K562 (cell line): ENCODE measurements at regions not wholly inside any gene's neighbourhood (a gene's known extent, or its start where the extent isn't known, plus 50 kb on each side); places are given as distances from the start of the nearest gene placed in this dataset.

Experiments
- CTBP1 ChIP-seq: fragments of 450-650 bp; IDR thresholded peaks from 2 replicates; pipeline ENCODE4 v1.6.1; 2016; ENCODE audit warnings: borderline replicate concordance
- DPF2 ChIP-seq: fragments of 450-650 bp; IDR thresholded peaks from 2 replicates; pipeline ENCODE4 v1.6.1; 2016
- EP300 ChIP-seq: IDR thresholded peaks from 2 replicates; pipeline ENCODE4 v1.6.1; 2012; ENCODE audit warnings: low read length, improper control_type of control experiment
- ESRRA ChIP-seq: fragments of 450-650 bp; IDR thresholded peaks from 2 replicates; pipeline ENCODE4 v1.6.1; 2014; ENCODE audit warnings: low read depth, mild to moderate bottlenecking, moderate library complexity, borderline replicate concordance
- HDAC1 ChIP-seq, 2 experiments: fragments of 450-650 bp; IDR thresholded peaks; 2 replicates each; pipeline ENCODE4 v1.6.1; 2016 to 2017; ENCODE audit warnings: inconsistent platforms in 1 of 2, mild to moderate bottlenecking in 1 of 2, moderate library complexity in 1 of 2
- JUND ChIP-seq, 2 experiments: IDR thresholded peaks; 2 replicates in 1 of 2; 3 replicates in 1 of 2; pipeline ENCODE4 v1.6.1; 2011; ENCODE audit warnings: borderline replicate concordance in 2 of 2, low read depth in 2 of 2, low read length in 2 of 2, improper control_type of control experiment in 1 of 2, missing biosample characterization in 1 of 2, missing genetic modification characterization in 1 of 2, missing genetic modification reagents in 1 of 2
- KDM1A ChIP-seq, 2 experiments: fragments of 450-650 bp; IDR thresholded peaks; 2 replicates each; pipeline ENCODE4 v1.6.1; 2016; ENCODE audit warnings: mild to moderate bottlenecking in 2 of 2
- MAFG ChIP-seq: fragments of 450-650 bp; conservative IDR thresholded peaks from 2 replicates; pipeline ENCODE4 v1.6.1; 2016; ENCODE audit warnings: missing genetic modification characterization, missing compliant biosample characterization
- RAD21 ChIP-seq, 2 experiments: fragments of 250-450 bp in 1 of 2; fragments of 450-650 bp in 1 of 2; sonication (Bioruptor Pico) in 1 of 2; formaldehyde crosslinking in 1 of 2; IDR thresholded peaks in 1 of 2; conservative IDR thresholded peaks in 1 of 2; 2 replicates each; pipeline versions ENCODE4 v1.4.0 to v1.8.0; 2020 to 2022; ENCODE audit warnings: mild to moderate bottlenecking in 2 of 2, moderate library complexity in 1 of 2
- RBBP5 ChIP-seq: fragments of 200-600 bp; sonication (generic); IDR thresholded peaks from 2 replicates; pipeline ENCODE4 v1.6.1; 2012; ENCODE audit warnings: borderline replicate concordance, mild to moderate bottlenecking, low read length, control low read depth, inconsistent platforms; ENCODE audit not compliant: insufficient read depth, poor library complexity, severe bottlenecking
- RHOXF2B ChIP-seq: fragments of 250-450 bp; sonication (Bioruptor Pico); conservative IDR thresholded peaks from 2 replicates; pipeline ENCODE4 v1.5.1; 2021
- SOX6 ChIP-seq: fragments of 450-650 bp; IDR thresholded peaks from 2 replicates; pipeline ENCODE4 v1.6.1; 2014; ENCODE audit warnings: mild to moderate bottlenecking
- SRSF1 ChIP-seq: fragments of 200-400 bp; formaldehyde crosslinking; IDR thresholded peaks from 2 replicates; pipeline ENCODE4 v1.6.1; 2017; ENCODE audit warnings: mild to moderate bottlenecking, low read depth, low read length, moderate library complexity
- TCF3 ChIP-seq: sonication (generic); formaldehyde crosslinking; IDR thresholded peaks from 2 replicates; pipeline ENCODE4 v1.4.0; 2020; ENCODE audit warnings: mild to moderate bottlenecking, missing genetic modification reagents
- TCF7 ChIP-seq: sonication (generic); IDR thresholded peaks from 2 replicates; pipeline ENCODE4 v1.6.1; 2016; ENCODE audit warnings: antibody characterized with exemption, borderline replicate concordance
- TRIM24 ChIP-seq, 2 experiments: fragments of 450-650 bp; IDR thresholded peaks; 2 replicates each; pipeline ENCODE4 v1.6.1; 2016
- ZKSCAN1 ChIP-seq: fragments of 150-350 bp; IDR thresholded peaks from 2 replicates; pipeline ENCODE4 v1.6.1; 2016; ENCODE audit warnings: low read depth, low read length
- TF ChIP-seq, protein P1 (sequence below): sonication (generic); formaldehyde crosslinking; IDR thresholded peaks from 2 replicates; pipeline ENCODE4 v1.8.1; 2023; ENCODE audit warnings: mild to moderate bottlenecking, missing genetic modification reagents
- TF ChIP-seq, protein P2 (sequence below): fragments of 150-350 bp; conservative IDR thresholded peaks from 2 replicates; pipeline ENCODE4 v1.6.1; 2014; ENCODE audit warnings: low read length
- TF ChIP-seq, protein P3 (sequence below), 2 experiments: fragments of 450-650 bp in 1 of 2; sonication (generic) in 1 of 2; formaldehyde crosslinking in 1 of 2; IDR thresholded peaks in 1 of 2; conservative IDR thresholded peaks in 1 of 2; 2 replicates each; pipeline versions ENCODE4 v1.6.1 to v1.8.1; 2016 to 2023; ENCODE audit warnings: mild to moderate bottlenecking in 2 of 2, moderate library complexity in 2 of 2, inconsistent platforms in 1 of 2, missing genetic modification reagents in 1 of 2
- TF ChIP-seq, protein P4 (sequence below): IDR thresholded peaks from 3 replicates; pipeline ENCODE4 v1.6.1; 2011; ENCODE audit warnings: borderline replicate concordance, mild to moderate bottlenecking, moderate library complexity; ENCODE audit not compliant: insufficient read length; ENCODE audit errors: extremely low read depth

- TF ChIP-seq, protein P1, sequence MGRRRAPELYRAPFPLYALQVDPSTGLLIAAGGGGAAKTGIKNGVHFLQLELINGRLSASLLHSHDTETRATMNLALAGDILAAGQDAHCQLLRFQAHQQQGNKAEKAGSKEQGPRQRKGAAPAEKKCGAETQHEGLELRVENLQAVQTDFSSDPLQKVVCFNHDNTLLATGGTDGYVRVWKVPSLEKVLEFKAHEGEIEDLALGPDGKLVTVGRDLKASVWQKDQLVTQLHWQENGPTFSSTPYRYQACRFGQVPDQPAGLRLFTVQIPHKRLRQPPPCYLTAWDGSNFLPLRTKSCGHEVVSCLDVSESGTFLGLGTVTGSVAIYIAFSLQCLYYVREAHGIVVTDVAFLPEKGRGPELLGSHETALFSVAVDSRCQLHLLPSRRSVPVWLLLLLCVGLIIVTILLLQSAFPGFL (CRISPR knock-in tag), result no peak
- TF ChIP-seq SOX6 (peak; percentile 39; the same call in 1 of the 2 replicates), HDAC1 (IDR thresholded peaks at IDR 0.05) (0 out of 4 replicates have a peak, but pooled peaks of 1 of the 2 experiments have one; percentile 20), MAFG (tag) (no peak), SRSF1 (no peak), EP300 (0 out of 2 replicates have a peak, but pooled peaks have one; percentile 21), RBBP5 (no peak), RHOXF2B (no peak), JUND (IDR thresholded peaks at IDR 0.05; ENCODE audit: borderline replicate concordance, low read depth, low read length) (peak; percentile 88), JUND (tag; IDR thresholded peaks at IDR 0.05; ENCODE audit: borderline replicate concordance, low read depth, low read length) (peak; percentile 87), KDM1A (IDR thresholded peaks at IDR 0.05) (peak in 1 of 2 experiments; percentile 20; a peak in 1 of 4 replicates), RAD21 (CRISPR knock-in tag; conservative IDR thresholded peaks at IDR 0.05 in 1 of 2, IDR thresholded peaks at IDR 0.05 in 1 of 2) (peak in 1 of 2 experiments; percentile 40; a peak in 2 of 4 replicates), TRIM24 (IDR thresholded peaks at IDR 0.05) (peak in 1 of 2 experiments; percentile 53; a peak in 1 of 4 replicates), ZKSCAN1 (no peak), DPF2 (0 out of 2 replicates have a peak, but pooled peaks have one; percentile 46), TCF7 (peak; percentile 87), TCF3 (0 out of 2 replicates have a peak, but pooled peaks have one; percentile 7), CTBP1 (peak; percentile 36; the same call in 1 of the 2 replicates), ESRRA (0 out of 2 replicates have a peak, but pooled peaks have one; percentile 12)
- TF ChIP-seq, protein P2, sequence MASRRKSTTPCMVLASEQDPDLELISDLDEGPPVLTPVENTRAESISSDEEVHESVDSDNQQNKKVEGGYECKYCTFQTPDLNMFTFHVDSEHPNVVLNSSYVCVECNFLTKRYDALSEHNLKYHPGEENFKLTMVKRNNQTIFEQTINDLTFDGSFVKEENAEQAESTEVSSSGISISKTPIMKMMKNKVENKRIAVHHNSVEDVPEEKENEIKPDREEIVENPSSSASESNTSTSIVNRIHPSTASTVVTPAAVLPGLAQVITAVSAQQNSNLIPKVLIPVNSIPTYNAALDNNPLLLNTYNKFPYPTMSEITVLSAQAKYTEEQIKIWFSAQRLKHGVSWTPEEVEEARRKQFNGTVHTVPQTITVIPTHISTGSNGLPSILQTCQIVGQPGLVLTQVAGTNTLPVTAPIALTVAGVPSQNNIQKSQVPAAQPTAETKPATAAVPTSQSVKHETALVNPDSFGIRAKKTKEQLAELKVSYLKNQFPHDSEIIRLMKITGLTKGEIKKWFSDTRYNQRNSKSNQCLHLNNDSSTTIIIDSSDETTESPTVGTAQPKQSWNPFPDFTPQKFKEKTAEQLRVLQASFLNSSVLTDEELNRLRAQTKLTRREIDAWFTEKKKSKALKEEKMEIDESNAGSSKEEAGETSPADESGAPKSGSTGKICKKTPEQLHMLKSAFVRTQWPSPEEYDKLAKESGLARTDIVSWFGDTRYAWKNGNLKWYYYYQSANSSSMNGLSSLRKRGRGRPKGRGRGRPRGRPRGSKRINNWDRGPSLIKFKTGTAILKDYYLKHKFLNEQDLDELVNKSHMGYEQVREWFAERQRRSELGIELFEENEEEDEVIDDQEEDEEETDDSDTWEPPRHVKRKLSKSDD, result no peak
- TF ChIP-seq, protein P3, sequence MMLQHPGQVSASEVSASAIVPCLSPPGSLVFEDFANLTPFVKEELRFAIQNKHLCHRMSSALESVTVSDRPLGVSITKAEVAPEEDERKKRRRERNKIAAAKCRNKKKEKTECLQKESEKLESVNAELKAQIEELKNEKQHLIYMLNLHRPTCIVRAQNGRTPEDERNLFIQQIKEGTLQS (IDR thresholded peaks at IDR 0.05), result peak; percentile 83
- TF ChIP-seq, protein P3 (CRISPR knock-in tag; conservative IDR thresholded peaks at IDR 0.05), result no peak
- TF ChIP-seq, protein P4, sequence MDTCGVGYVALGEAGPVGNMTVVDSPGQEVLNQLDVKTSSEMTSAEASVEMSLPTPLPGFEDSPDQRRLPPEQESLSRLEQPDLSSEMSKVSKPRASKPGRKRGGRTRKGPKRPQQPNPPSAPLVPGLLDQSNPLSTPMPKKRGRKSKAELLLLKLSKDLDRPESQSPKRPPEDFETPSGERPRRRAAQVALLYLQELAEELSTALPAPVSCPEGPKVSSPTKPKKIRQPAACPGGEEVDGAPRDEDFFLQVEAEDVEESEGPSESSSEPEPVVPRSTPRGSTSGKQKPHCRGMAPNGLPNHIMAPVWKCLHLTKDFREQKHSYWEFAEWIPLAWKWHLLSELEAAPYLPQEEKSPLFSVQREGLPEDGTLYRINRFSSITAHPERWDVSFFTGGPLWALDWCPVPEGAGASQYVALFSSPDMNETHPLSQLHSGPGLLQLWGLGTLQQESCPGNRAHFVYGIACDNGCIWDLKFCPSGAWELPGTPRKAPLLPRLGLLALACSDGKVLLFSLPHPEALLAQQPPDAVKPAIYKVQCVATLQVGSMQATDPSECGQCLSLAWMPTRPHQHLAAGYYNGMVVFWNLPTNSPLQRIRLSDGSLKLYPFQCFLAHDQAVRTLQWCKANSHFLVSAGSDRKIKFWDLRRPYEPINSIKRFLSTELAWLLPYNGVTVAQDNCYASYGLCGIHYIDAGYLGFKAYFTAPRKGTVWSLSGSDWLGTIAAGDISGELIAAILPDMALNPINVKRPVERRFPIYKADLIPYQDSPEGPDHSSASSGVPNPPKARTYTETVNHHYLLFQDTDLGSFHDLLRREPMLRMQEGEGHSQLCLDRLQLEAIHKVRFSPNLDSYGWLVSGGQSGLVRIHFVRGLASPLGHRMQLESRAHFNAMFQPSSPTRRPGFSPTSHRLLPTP, result no peak
These were observed 74.6 kb upstream of the CEP85L start (continued) for GRCh38 chr6:118725944-118726343.
